Fibroblast of skin of abdomen (primary cell): ENCODE measurements at regions not wholly inside any gene's neighbourhood (a gene's known extent, or its start where the extent isn't known, plus 50 kb on each side); places are given as distances from the start of the nearest gene placed in this dataset.
"Not testable (repeated sequence)": the region's sequence is repeated elsewhere in the genome, so short reads cannot be mapped to it uniquely, and the experiment has no call there.

Experiments used
- DNase-seq: peaks from one replicate; pipeline ENCODE4 v3.0.0-alpha.2; 2013

GRCh38 chr1:82162486-82163420 is 362.0 kb downstream of the ADGRL2 start:
- peak; percentile 20 for DNase-seq

- DNase-seq, result peak; percentile 72
Measured at GRCh38 chr1:82161700-82162141, 361.0 kb downstream of the ADGRL2 start.

- no peak for DNase-seq
Measured at GRCh38 chr1:82160903-82161302, 360.2 kb downstream of the ADGRL2 start.

- peak; percentile 57 for DNase-seq
Measured at GRCh38 chr1:82160036-82160435, 359.3 kb downstream of the ADGRL2 start.

GRCh38 chr1:82158981-82159380 is 358.2 kb downstream of the ADGRL2 start:
- no peak for DNase-seq

- no peak for DNase-seq
Measured at GRCh38 chr1:82154219-82154970, 353.7 kb downstream of the ADGRL2 start.

GRCh38 chr1:82153752-82154151 is 353.0 kb downstream of the ADGRL2 start:
- DNase-seq, result no peak

GRCh38 chr1:82153272-82153629 is 352.5 kb downstream of the ADGRL2 start:
- DNase-seq, result peak; percentile 40

- no peak for DNase-seq
Measured at GRCh38 chr1:82152356-82153271, 351.9 kb downstream of the ADGRL2 start.

- no peak for DNase-seq
Measured at GRCh38 chr1:82145656-82146055, 344.9 kb downstream of the ADGRL2 start.

GRCh38 chr1:82143108-82143833 is 342.5 kb downstream of the ADGRL2 start:
- no peak for DNase-seq

- DNase-seq, result no peak
Measured at GRCh38 chr1:82141390-82141789, 340.7 kb downstream of the ADGRL2 start.

- no peak for DNase-seq
Measured at GRCh38 chr1:82139751-82140468, 339.2 kb downstream of the ADGRL2 start.

- DNase-seq, result not testable (repeated sequence)
Measured at GRCh38 chr1:82136351-82136750, 335.6 kb downstream of the ADGRL2 start.

GRCh38 chr1:82125866-82126265 is 325.1 kb downstream of the ADGRL2 start:
- DNase-seq, result no peak

GRCh38 chr1:82125119-82125518 is 324.4 kb downstream of the ADGRL2 start:
- no peak for DNase-seq

GRCh38 chr1:82121421-82121820 is 320.7 kb downstream of the ADGRL2 start:
- DNase-seq, result no peak

- DNase-seq, result no peak
Measured at GRCh38 chr1:82116105-82116504, 315.4 kb downstream of the ADGRL2 start.

GRCh38 chr1:82114887-82115286 is 314.2 kb downstream of the ADGRL2 start:
- DNase-seq, result no peak

GRCh38 chr1:82110366-82111254 is 309.9 kb downstream of the ADGRL2 start:
- no peak for DNase-seq
